ENCODE measurements at regions not wholly inside any gene's neighbourhood (a gene's known extent, or its start where the extent isn't known, plus 50 kb on each side); places are given as distances from the start of the nearest gene placed in this dataset.

- TF ChIP-seq CTCF (IDR thresholded peaks at IDR 0.05) (no peak), EZH2 (IDR thresholded peaks at IDR 0.05; ENCODE audit: borderline replicate concordance, insufficient read depth, low read depth, low read length, poor library complexity, severe bottlenecking) (no peak)
These were observed 143.9 kb upstream of the FOXA2 start for GRCh38 chr20:22728146-22728745.
